ENCODE measurements at regions not wholly inside any gene's neighbourhood (a gene's known extent, or its start where the extent isn't known, plus 50 kb on each side); places are given as distances from the start of the nearest gene placed in this dataset.
"Not testable (repeated sequence)": the region's sequence is repeated elsewhere in the genome, so short reads cannot be mapped to it uniquely, and the experiment has no call there.

GRCh38 chr2:191497822-191498221 is 180.1 kb upstream of the NABP1 start:
- Histone ChIP-seq H3K36me3 (ENCODE audit: control insufficient read depth, insufficient read depth, low read length) (no peaks in the 10 kb centered on the region), H3K27me3 (ENCODE audit: control insufficient read depth, insufficient read depth, low read length) (no peaks in the 10 kb centered on the region), H3K4me1 (ENCODE audit: control insufficient read depth, insufficient read depth, low read length) (peaks cover 14% of the 10 kb centered on the region), H3K9me3 (ENCODE audit: control insufficient read depth, insufficient read depth, low read length) (no peaks in the 10 kb centered on the region), H3K4me3 (ENCODE audit: low read depth, low read length) (no peak overlapping the region), H3K27ac (ENCODE audit: low read depth, low read length) (no peak overlapping the region)
- WGBS (ENCODE audit: insufficient coverage), result no CpG with 5 or more reads among the region's 3 CpGs
- no peak for DNase-seq (ENCODE audit: low read depth in 4 of 6, low spot score in 6 of 6)

GRCh38 chr2:191499050-191499449 is 178.9 kb upstream of the NABP1 start:
- Histone ChIP-seq H3K9me3 (ENCODE audit: control insufficient read depth, insufficient read depth, low read length) (no peaks in the 10 kb centered on the region), H3K27ac (ENCODE audit: low read depth, low read length) (no peak overlapping the region), H3K4me1 (ENCODE audit: control insufficient read depth, insufficient read depth, low read length) (peaks cover 14% of the 10 kb centered on the region), H3K4me3 (ENCODE audit: low read depth, low read length) (no peak overlapping the region), H3K27me3 (ENCODE audit: control insufficient read depth, insufficient read depth, low read length) (no peaks in the 10 kb centered on the region), H3K36me3 (ENCODE audit: control insufficient read depth, insufficient read depth, low read length) (no peaks in the 10 kb centered on the region)
- no peak for DNase-seq (ENCODE audit: low read depth in 4 of 6, low spot score in 6 of 6)
- WGBS (ENCODE audit: insufficient coverage), result 100% methylated on average over 3 of the region's 5 CpGs

- Histone ChIP-seq H3K9me3 (ENCODE audit: control insufficient read depth, insufficient read depth, low read length) (no peaks in the 10 kb centered on the region), H3K27me3 (ENCODE audit: control insufficient read depth, insufficient read depth, low read length) (no peaks in the 10 kb centered on the region), H3K36me3 (ENCODE audit: control insufficient read depth, insufficient read depth, low read length) (no peaks in the 10 kb centered on the region), H3K27ac (ENCODE audit: low read depth, low read length) (no peak overlapping the region), H3K4me1 (ENCODE audit: control insufficient read depth, insufficient read depth, low read length) (peaks cover 14% of the 10 kb centered on the region), H3K4me3 (ENCODE audit: low read depth, low read length) (no peak overlapping the region)
- WGBS (ENCODE audit: insufficient coverage), result 73% methylated on average over 7 of the region's 9 CpGs
- DNase-seq (ENCODE audit: low read depth in 4 of 6, low spot score in 6 of 6), result peak in 2 of 6 donors; percentile 62 to 65
These were observed 177.9 kb upstream of the NABP1 start for GRCh38 chr2:191499874-191500565.

GRCh38 chr2:191500566-191500883 is 177.4 kb upstream of the NABP1 start:
- H3K4me3 ChIP-seq (ENCODE audit: low read depth, low read length), result no peak overlapping the region
- peaks cover 14% of the 10 kb centered on the region for H3K4me1 ChIP-seq (ENCODE audit: control insufficient read depth, insufficient read depth, low read length)
- H3K27me3 ChIP-seq (ENCODE audit: control insufficient read depth, insufficient read depth, low read length), result no peaks in the 10 kb centered on the region
- no CpG with 5 or more reads among the region's 1 CpG for WGBS (ENCODE audit: insufficient coverage)
- no peaks in the 10 kb centered on the region for H3K9me3 ChIP-seq (ENCODE audit: control insufficient read depth, insufficient read depth, low read length)
- H3K36me3 ChIP-seq (ENCODE audit: control insufficient read depth, insufficient read depth, low read length), result no peaks in the 10 kb centered on the region
- H3K27ac ChIP-seq (ENCODE audit: low read depth, low read length), result no peak overlapping the region
- DNase-seq (ENCODE audit: low read depth in 4 of 6, low spot score in 6 of 6), result no peak

DNA sequence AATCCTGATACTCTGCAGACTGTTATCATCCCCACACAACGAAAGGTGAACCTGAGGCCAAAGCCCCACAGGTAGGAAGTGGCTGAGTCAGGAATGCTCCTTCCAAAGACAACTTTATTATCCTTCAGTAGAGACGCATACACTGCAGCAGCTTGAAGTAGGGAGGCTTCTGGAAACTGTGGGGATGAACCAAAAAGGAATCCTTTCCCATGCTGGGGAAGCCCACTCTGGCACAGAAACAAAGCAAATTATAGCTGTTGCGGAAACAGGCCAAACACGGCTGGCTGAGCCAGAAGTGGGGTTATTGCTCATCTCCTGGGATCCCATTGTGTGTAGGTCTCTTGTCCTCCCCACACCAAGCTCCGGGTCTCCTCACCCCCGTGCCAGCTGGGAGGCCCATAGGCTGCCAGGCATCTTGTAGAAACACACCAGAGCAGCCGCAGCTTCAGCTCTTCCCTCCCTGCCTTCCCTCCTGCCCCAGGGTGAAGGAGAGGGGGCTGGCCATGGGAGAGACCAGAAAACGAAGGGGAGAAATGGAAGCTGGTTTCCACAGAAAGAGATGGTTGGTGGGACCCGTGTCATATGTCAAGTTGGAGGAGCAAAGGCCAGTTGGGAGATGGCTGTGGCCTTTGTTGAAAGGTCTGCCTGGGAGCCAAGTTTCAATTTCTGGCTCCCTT is 176.9 kb upstream of the NABP1 start:
- no peaks in the 10 kb centered on the region for H3K9me3 ChIP-seq (ENCODE audit: control insufficient read depth, insufficient read depth, low read length)
- DNase-seq (ENCODE audit: low read depth in 4 of 6, low spot score in 6 of 6), result peak in 2 of 6 donors; percentile 44 to 58
- H3K27ac ChIP-seq (ENCODE audit: low read depth, low read length), result peak overlapping the region; percentile 29
- H3K27me3 ChIP-seq (ENCODE audit: control insufficient read depth, insufficient read depth, low read length), result no peaks in the 10 kb centered on the region
- H3K4me1 ChIP-seq (ENCODE audit: control insufficient read depth, insufficient read depth, low read length), result peaks cover 14% of the 10 kb centered on the region
- 51% methylated on average over 4 of the region's 9 CpGs for WGBS (ENCODE audit: insufficient coverage)
- no peak overlapping the region for H3K4me3 ChIP-seq (ENCODE audit: low read depth, low read length)
- H3K36me3 ChIP-seq (ENCODE audit: control insufficient read depth, insufficient read depth, low read length), result no peaks in the 10 kb centered on the region

- H3K9me3 ChIP-seq (ENCODE audit: control insufficient read depth, insufficient read depth, low read length), result no peaks in the 10 kb centered on the region
- H3K27me3 ChIP-seq (ENCODE audit: control insufficient read depth, insufficient read depth, low read length), result no peaks in the 10 kb centered on the region
- DNase-seq (ENCODE audit: low read depth in 4 of 6, low spot score in 6 of 6), result peak in 3 of 6 donors; percentile 20 to 78 (median 69)
- no peak overlapping the region for H3K4me3 ChIP-seq (ENCODE audit: low read depth, low read length)
- no peaks in the 10 kb centered on the region for H3K36me3 ChIP-seq (ENCODE audit: control insufficient read depth, insufficient read depth, low read length)
- H3K4me1 ChIP-seq (ENCODE audit: control insufficient read depth, insufficient read depth, low read length), result peaks cover 14% of the 10 kb centered on the region
- WGBS (ENCODE audit: insufficient coverage), result no CpG with 5 or more reads among the region's 3 CpGs
- H3K27ac ChIP-seq (ENCODE audit: low read depth, low read length), result no peak overlapping the region
These were observed 176.3 kb upstream of the NABP1 start for GRCh38 chr2:191501561-191502168.

DNA sequence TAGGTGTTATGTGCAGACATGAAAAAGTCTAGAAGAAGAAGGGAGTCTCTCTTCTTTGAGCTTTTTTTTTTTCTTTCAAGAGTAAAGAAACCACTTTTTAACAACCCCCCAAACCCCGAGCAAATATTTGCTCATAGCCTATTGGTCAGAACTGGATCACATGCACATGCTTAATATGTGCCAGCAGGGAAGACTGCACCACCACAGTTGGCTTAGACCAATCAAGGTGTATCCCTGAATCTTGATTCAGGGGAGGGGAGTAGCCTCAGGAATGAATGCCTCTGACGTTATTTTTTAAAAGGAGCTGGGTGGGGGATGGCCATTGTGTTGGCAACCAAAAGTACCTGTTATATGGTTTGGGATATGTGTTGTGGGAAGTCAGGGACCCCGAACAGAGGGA is 171.4 kb upstream of the NABP1 start:
- no peaks in the 10 kb centered on the region for H3K9me3 ChIP-seq (ENCODE audit: control insufficient read depth, insufficient read depth, low read length)
- H3K27ac ChIP-seq (ENCODE audit: low read depth, low read length), result no peak overlapping the region
- DNase-seq (ENCODE audit: low read depth in 4 of 6, low spot score in 6 of 6), result no peak
- H3K4me1 ChIP-seq (ENCODE audit: control insufficient read depth, insufficient read depth, low read length), result no peaks in the 10 kb centered on the region
- H3K36me3 ChIP-seq (ENCODE audit: control insufficient read depth, insufficient read depth, low read length), result no peaks in the 10 kb centered on the region
- 88% methylated on average over 1 of the region's 3 CpGs for WGBS (ENCODE audit: insufficient coverage)
- H3K27me3 ChIP-seq (ENCODE audit: control insufficient read depth, insufficient read depth, low read length), result no peaks in the 10 kb centered on the region
- H3K4me3 ChIP-seq (ENCODE audit: low read depth, low read length), result no peak overlapping the region

DNA sequence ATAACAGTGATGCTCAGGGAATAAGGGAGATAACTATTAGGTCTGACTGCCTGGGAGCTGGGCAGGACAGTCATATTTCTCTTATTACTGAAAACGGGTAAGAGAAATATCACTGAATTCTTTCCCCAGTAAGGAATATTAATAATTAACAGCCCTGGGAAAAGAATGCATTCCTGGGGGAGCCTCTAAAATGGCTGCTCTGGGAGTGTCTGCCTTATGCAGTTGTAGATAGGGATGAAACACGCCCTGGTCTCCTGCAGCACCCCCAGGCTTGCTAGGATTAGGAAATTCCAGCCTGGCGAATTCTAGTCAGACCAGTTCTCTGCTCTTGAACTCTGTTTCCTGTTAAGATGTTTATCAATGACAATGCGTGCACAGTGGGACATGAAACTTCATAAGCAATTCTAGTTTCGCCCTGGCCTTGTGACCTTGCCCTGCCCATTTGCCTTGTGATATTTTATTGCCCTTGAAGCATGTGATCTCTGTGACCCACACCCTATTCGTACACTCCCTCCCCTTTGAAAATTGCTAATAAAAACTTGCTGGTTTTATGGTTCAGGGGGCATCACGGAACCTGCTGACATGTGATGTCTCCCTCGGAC is 170.6 kb upstream of the NABP1 start:
- H3K36me3 ChIP-seq (ENCODE audit: control insufficient read depth, insufficient read depth, low read length); DNase-seq (ENCODE audit: low read depth in 4 of 6, low spot score in 6 of 6); H3K27ac ChIP-seq (ENCODE audit: low read depth, low read length); H3K27me3 ChIP-seq (ENCODE audit: control insufficient read depth, insufficient read depth, low read length); H3K4me1 ChIP-seq (ENCODE audit: control insufficient read depth, insufficient read depth, low read length); H3K4me3 ChIP-seq (ENCODE audit: low read depth, low read length); H3K9me3 ChIP-seq (ENCODE audit: control insufficient read depth, insufficient read depth, low read length): not testable (repeated sequence)
- WGBS (ENCODE audit: insufficient coverage), result no CpG with 5 or more reads among the region's 8 CpGs

DNA sequence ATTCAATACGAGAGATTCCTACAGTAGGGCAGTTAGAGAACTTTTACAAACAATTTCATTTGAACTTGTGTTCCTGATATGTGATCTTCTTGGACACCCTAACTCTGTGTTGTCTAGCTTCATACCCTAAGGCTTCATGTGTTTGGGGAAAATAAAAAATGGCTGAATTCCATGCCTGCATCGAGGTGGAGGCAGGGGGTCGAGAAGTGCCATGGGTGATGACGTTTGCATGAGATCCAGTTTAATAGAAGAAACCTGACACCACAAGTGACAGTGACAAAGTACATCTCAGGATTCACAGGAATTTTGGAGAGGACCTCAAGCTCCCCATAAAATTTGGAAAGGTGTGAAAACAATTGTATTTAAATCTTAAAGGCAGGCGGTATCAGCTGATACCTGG is 169.2 kb upstream of the NABP1 start:
- DNase-seq (ENCODE audit: low read depth in 4 of 6, low spot score in 6 of 6), result no peak
- H3K27me3 ChIP-seq (ENCODE audit: control insufficient read depth, insufficient read depth, low read length), result no peaks in the 10 kb centered on the region
- no peaks in the 10 kb centered on the region for H3K9me3 ChIP-seq (ENCODE audit: control insufficient read depth, insufficient read depth, low read length)
- H3K36me3 ChIP-seq (ENCODE audit: control insufficient read depth, insufficient read depth, low read length), result no peaks in the 10 kb centered on the region
- no peak overlapping the region for H3K27ac ChIP-seq (ENCODE audit: low read depth, low read length)
- no CpG with 5 or more reads among the region's 5 CpGs for WGBS (ENCODE audit: insufficient coverage)
- no peaks in the 10 kb centered on the region for H3K4me1 ChIP-seq (ENCODE audit: control insufficient read depth, insufficient read depth, low read length)
- no peak overlapping the region for H3K4me3 ChIP-seq (ENCODE audit: low read depth, low read length)
